ENCODE measurements at regions not wholly inside any gene's neighbourhood (a gene's known extent, or its start where the extent isn't known, plus 50 kb on each side); places are given as distances from the start of the nearest gene placed in this dataset.

- TF ChIP-seq POLR2A (IDR thresholded peaks at IDR 0.05; ENCODE audit: borderline replicate concordance, extremely low read depth, insufficient read depth, insufficient read length) = no peak
- no peak; a peak in 1 of 6 replicates for TF ChIP-seq CTCF (IDR thresholded peaks at IDR 0.05 in 2 of 3, conservative IDR thresholded peaks at IDR 0.05 in 1 of 3; ENCODE audit: borderline replicate concordance in 1 of 3, insufficient read depth in 1 of 3, low read depth in 2 of 3, low read length in 2 of 3)
- no peak for TF ChIP-seq FOSL1 (IDR thresholded peaks at IDR 0.05; ENCODE audit: low read depth)
- no peak for TF ChIP-seq POLR2AphosphoS5 (IDR thresholded peaks at IDR 0.05; ENCODE audit: low read depth, low read length)
- TF ChIP-seq CEBPB (IDR thresholded peaks at IDR 0.05; ENCODE audit: low read depth) = no peak
- no peak for TF ChIP-seq RAD21 (IDR thresholded peaks at IDR 0.05; ENCODE audit: low read depth)
- no peak for TF ChIP-seq MAX (IDR thresholded peaks at IDR 0.05)
- TF ChIP-seq ATF3 (IDR thresholded peaks at IDR 0.05) = no peak
- no peak for TF ChIP-seq EZH2phosphoT487 (IDR thresholded peaks at IDR 0.05; ENCODE audit: borderline replicate concordance)
Observed at GRCh38 chrX:79592259-79592658, 225.1 kb upstream of the ITM2A start.
